Colonic mucosa (tissue), 4 donors: ENCODE measurements at regions not wholly inside any gene's neighbourhood (a gene's known extent, or its start where the extent isn't known, plus 50 kb on each side); places are given as distances from the start of the nearest gene placed in this dataset.

Source experiments
- DNase-seq: peaks from one replicate; pipeline ENCODE4 v3.0.0-alpha.2; 2020
- H3K27ac ChIP-seq: fragments of 200-600 bp; one replicate; pipeline ENCODE4 v1.8.0; 2021
- H3K27me3 ChIP-seq: fragments of 200-600 bp; one replicate; pipeline ENCODE4 v1.8.0; 2021
- H3K36me3 ChIP-seq: fragments of 200-600 bp; one replicate; pipeline ENCODE4 v1.8.0; 2021
- H3K4me1 ChIP-seq: fragments of 200-600 bp; one replicate; pipeline ENCODE4 v1.8.0; 2021; ENCODE audit warnings: mild to moderate bottlenecking
- H3K4me3 ChIP-seq: fragments of 200-600 bp; one replicate; pipeline ENCODE4 v1.8.0; 2021
- H3K9ac ChIP-seq, 2 donors: one replicate each; pipeline ENCODE4 v1.7.0; 2013; ENCODE audit warnings: control low read depth in 2 of 2, low read depth in 2 of 2, low read length in 2 of 2
- H3K9me3 ChIP-seq: fragments of 200-600 bp; one replicate; pipeline ENCODE4 v1.8.0; 2021
- CTCF ChIP-seq: fragments of 200-600 bp; IDR thresholded peaks from one replicate; pipeline ENCODE4 v1.8.0; 2022; ENCODE audit warnings: antibody characterized with exemption, mild to moderate bottlenecking
- intact Hi-C: fragments of 100-400 bp; cut with DNase I; formaldehyde crosslinking; loops from one replicate; pipeline ENCODE4 v1.14.1; 2022
- donor health status: healthy.
- donor health status: DM: no; HTN: no; CAD: no.
- donor health status: DM: no; HTN: no; CAD: no.

- Histone ChIP-seq H3K27ac (no peak overlapping the region), H3K36me3 (no peaks in the 10 kb centered on the region), H3K4me3 (no peak overlapping the region), H3K4me1 (no peaks in the 10 kb centered on the region), H3K9ac (no peak overlapping the region), H3K27me3 (no peaks in the 10 kb centered on the region), H3K9me3 (no peaks in the 10 kb centered on the region)
- no peak for DNase-seq
- no peak for TF ChIP-seq CTCF
- intact Hi-C loops: no loop called here
Observed at GRCh38 chr18:23342506-23342905, 110.6 kb upstream of the RIOK3 start.

GRCh38 chr18:23350188-23350587 is 102.9 kb upstream of the RIOK3 start:
- no peaks in the 10 kb centered on the region for H3K36me3 ChIP-seq
- intact Hi-C loops: no loop called here
- H3K4me3 ChIP-seq: no peak overlapping the region
- TF ChIP-seq CTCF: no peak
- no peak overlapping the region for H3K9ac ChIP-seq
- H3K4me1 ChIP-seq: no peaks in the 10 kb centered on the region
- DNase-seq: no peak
- no peaks in the 10 kb centered on the region for H3K27me3 ChIP-seq
- H3K9me3 ChIP-seq: no peaks in the 10 kb centered on the region
- H3K27ac ChIP-seq: no peak overlapping the region

GRCh38 chr18:23351521-23351920 is 101.6 kb upstream of the RIOK3 start:
- Histone ChIP-seq H3K9me3 (no peaks in the 10 kb centered on the region), H3K27ac (no peak overlapping the region), H3K27me3 (no peaks in the 10 kb centered on the region), H3K9ac (no peak overlapping the region), H3K36me3 (no peaks in the 10 kb centered on the region), H3K4me1 (no peaks in the 10 kb centered on the region), H3K4me3 (no peak overlapping the region)
- TF ChIP-seq CTCF: no peak
- intact Hi-C loops: no loop called here
- no peak for DNase-seq

- no peaks in the 10 kb centered on the region for H3K27me3 ChIP-seq
- DNase-seq: no peak
- no peaks in the 10 kb centered on the region for H3K9me3 ChIP-seq
- H3K9ac ChIP-seq: no peak overlapping the region
- H3K36me3 ChIP-seq: no peaks in the 10 kb centered on the region
- H3K27ac ChIP-seq: no peak overlapping the region
- intact Hi-C loops: no loop called here
- no peak for TF ChIP-seq CTCF
- H3K4me1 ChIP-seq: no peaks in the 10 kb centered on the region
- H3K4me3 ChIP-seq: no peak overlapping the region
Observed at GRCh38 chr18:23352042-23352441, 101.0 kb upstream of the RIOK3 start.

- Histone ChIP-seq H3K4me1 (peaks cover 3% of the 10 kb centered on the region), H3K4me3 (no peak overlapping the region), H3K27ac (no peak overlapping the region), H3K9me3 (no peaks in the 10 kb centered on the region), H3K36me3 (no peaks in the 10 kb centered on the region), H3K9ac (no peak overlapping the region), H3K27me3 (no peaks in the 10 kb centered on the region)
- DNase-seq: no peak
- TF ChIP-seq CTCF: no peak
- intact Hi-C loops: no loop called here
Observed at GRCh38 chr18:23353459-23353858, 99.6 kb upstream of the RIOK3 start.

GRCh38 chr18:23354625-23355024 is 98.5 kb upstream of the RIOK3 start:
- Histone ChIP-seq H3K27me3 (no peaks in the 10 kb centered on the region), H3K27ac (no peak overlapping the region), H3K4me1 (peaks cover 3% of the 10 kb centered on the region), H3K9me3 (no peaks in the 10 kb centered on the region), H3K9ac (no peak overlapping the region), H3K36me3 (no peaks in the 10 kb centered on the region), H3K4me3 (no peak overlapping the region)
- intact Hi-C loops: no loop called here
- no peak for DNase-seq
- TF ChIP-seq CTCF: no peak
